Sigmoid colon (tissue), 3 donors: ENCODE measurements at regions not wholly inside any gene's neighbourhood (a gene's known extent, or its start where the extent isn't known, plus 50 kb on each side); places are given as distances from the start of the nearest gene placed in this dataset.
"Not testable (repeated sequence)": the region's sequence is repeated elsewhere in the genome, so short reads cannot be mapped to it uniquely, and the experiment has no call there.

Experiments
- POLR2A ChIP-seq, 2 donors: fragments of 450-650 bp; IDR thresholded peaks; one replicate each; pipeline ENCODE4 v1.6.1; 2016; ENCODE audit warnings: antibody characterized with exemption in 2 of 2, mild to moderate bottlenecking in 2 of 2, moderate library complexity in 2 of 2
- TF ChIP-seq, protein P1 (sequence below), 4 experiments: fragments of 450-650 bp in 3 of 4; fragments of 200-600 bp in 1 of 4; IDR thresholded peaks; one replicate each; pipeline ENCODE4 v1.5.1; 2016 to 2019; ENCODE audit warnings: antibody characterized with exemption in 4 of 4, mild to moderate bottlenecking in 3 of 4, moderate library complexity in 2 of 4

DNA sequence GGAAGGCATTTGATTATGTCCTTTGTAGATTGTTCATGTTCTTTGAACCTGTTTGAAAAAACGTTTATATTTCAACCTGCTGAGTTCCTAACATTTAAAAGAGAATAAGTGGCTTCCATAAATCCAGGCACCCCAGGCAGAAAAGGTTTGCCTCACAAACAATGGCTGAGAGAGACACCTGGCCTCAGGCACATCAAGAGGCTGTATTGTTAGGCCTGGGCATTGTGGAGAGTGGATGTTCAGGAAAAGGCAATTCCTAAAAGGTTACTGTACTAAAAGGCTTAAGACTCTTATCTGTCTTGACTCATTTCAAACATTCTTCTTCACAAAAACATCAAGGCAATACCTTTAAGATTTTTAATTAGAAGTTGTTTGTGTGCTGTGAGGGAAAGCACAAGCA is 811.7 kb downstream of the PRIM2 start:
- not testable (repeated sequence) for TF ChIP-seq POLR2A (IDR thresholded peaks at IDR 0.05)
- TF ChIP-seq, protein P1, sequence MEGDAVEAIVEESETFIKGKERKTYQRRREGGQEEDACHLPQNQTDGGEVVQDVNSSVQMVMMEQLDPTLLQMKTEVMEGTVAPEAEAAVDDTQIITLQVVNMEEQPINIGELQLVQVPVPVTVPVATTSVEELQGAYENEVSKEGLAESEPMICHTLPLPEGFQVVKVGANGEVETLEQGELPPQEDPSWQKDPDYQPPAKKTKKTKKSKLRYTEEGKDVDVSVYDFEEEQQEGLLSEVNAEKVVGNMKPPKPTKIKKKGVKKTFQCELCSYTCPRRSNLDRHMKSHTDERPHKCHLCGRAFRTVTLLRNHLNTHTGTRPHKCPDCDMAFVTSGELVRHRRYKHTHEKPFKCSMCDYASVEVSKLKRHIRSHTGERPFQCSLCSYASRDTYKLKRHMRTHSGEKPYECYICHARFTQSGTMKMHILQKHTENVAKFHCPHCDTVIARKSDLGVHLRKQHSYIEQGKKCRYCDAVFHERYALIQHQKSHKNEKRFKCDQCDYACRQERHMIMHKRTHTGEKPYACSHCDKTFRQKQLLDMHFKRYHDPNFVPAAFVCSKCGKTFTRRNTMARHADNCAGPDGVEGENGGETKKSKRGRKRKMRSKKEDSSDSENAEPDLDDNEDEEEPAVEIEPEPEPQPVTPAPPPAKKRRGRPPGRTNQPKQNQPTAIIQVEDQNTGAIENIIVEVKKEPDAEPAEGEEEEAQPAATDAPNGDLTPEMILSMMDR (IDR thresholded peaks at IDR 0.05) = not testable (repeated sequence)
